Neutrophil (primary cell): ENCODE measurements at regions not wholly inside any gene's neighbourhood (a gene's known extent, or its start where the extent isn't known, plus 50 kb on each side); places are given as distances from the start of the nearest gene placed in this dataset.

Source experiments
- H3K27ac ChIP-seq: fragments of 200-600 bp; sonication (generic); 2 replicates; pipeline ENCODE4 v1.5.1; 2016; ENCODE audit warnings: mild to moderate bottlenecking, moderate library complexity
- H3K27me3 ChIP-seq: fragments of 200-600 bp; sonication (generic); 2 replicates; pipeline ENCODE4 v1.6.0; 2016; ENCODE audit warnings: mild to moderate bottlenecking
- H3K36me3 ChIP-seq: fragments of 200-600 bp; sonication (generic); 2 replicates; pipeline ENCODE4 v1.5.1; 2017
- H3K4me1 ChIP-seq, 2 experiments: fragments of 200-600 bp in 1 of 2; sonication (generic) in 1 of 2; 1 replicate in 1 of 2; 2 replicates in 1 of 2; pipeline versions ENCODE4 v1.5.1 to v1.6.1; 2013 to 2016; ENCODE audit warnings: low read depth in 1 of 2, low read length in 1 of 2, mild to moderate bottlenecking in 1 of 2, moderate library complexity in 1 of 2; ENCODE audit not compliant: control insufficient read depth in 1 of 2, insufficient read depth in 1 of 2
- H3K4me3 ChIP-seq, 2 experiments: fragments of 200-600 bp in 1 of 2; sonication (generic) in 1 of 2; 1 replicate in 1 of 2; 2 replicates in 1 of 2; pipeline ENCODE4 v1.5.1; 2013 to 2016; ENCODE audit warnings: low read depth in 1 of 2, low read length in 1 of 2, mild to moderate bottlenecking in 1 of 2, moderate library complexity in 1 of 2
- H3K9me3 ChIP-seq: fragments of 200-600 bp; sonication (generic); 2 replicates; pipeline ENCODE4 v1.5.1; 2016
- CTCF ChIP-seq: fragments of 200-600 bp; sonication (generic); IDR thresholded peaks from 2 replicates; pipeline ENCODE4 v1.5.1; 2016; ENCODE audit warnings: antibody characterized with exemption

GRCh38 chr5:125499636-125500332 lies 753.3 kb upstream of the ZNF608 start:
- Histone ChIP-seq H3K9me3 (no peaks in the 10 kb centered on the region), H3K36me3 (no peaks in the 10 kb centered on the region), H3K4me3 (no peak overlapping the region), H3K27ac (no peak overlapping the region), H3K4me1 (no peaks in the 10 kb centered on the region), H3K27me3 (no peaks in the 10 kb centered on the region)
- TF ChIP-seq CTCF = no peak

GRCh38 chr5:125501396-125501795 lies 755.0 kb upstream of the ZNF608 start:
- no peaks in the 10 kb centered on the region for H3K36me3 ChIP-seq
- no peak for TF ChIP-seq CTCF
- no peak overlapping the region for H3K4me3 ChIP-seq

GRCh38 chr5:125503946-125504345 lies 757.5 kb upstream of the ZNF608 start:
- no peak for TF ChIP-seq CTCF
- H3K27me3 ChIP-seq = no peaks in the 10 kb centered on the region
- no peak overlapping the region for H3K4me3 ChIP-seq
- no peaks in the 10 kb centered on the region for H3K36me3 ChIP-seq
- H3K27ac ChIP-seq = no peak overlapping the region
- no peaks in the 10 kb centered on the region for H3K9me3 ChIP-seq
- no peaks in the 10 kb centered on the region for H3K4me1 ChIP-seq

More at GRCh38 chr5:125501396-125501795, 755.0 kb upstream of the ZNF608 start:
- no peak overlapping the region for H3K27ac ChIP-seq
- no peaks in the 10 kb centered on the region for H3K27me3 ChIP-seq
- H3K9me3 ChIP-seq = no peaks in the 10 kb centered on the region
- H3K4me1 ChIP-seq = no peaks in the 10 kb centered on the region

- Histone ChIP-seq H3K27ac (no peak overlapping the region), H3K4me3 (no peak overlapping the region), H3K27me3 (no peaks in the 10 kb centered on the region), H3K36me3 (no peaks in the 10 kb centered on the region), H3K9me3 (no peaks in the 10 kb centered on the region), H3K4me1 (no peaks in the 10 kb centered on the region)
- TF ChIP-seq CTCF = no peak
Measured at GRCh38 chr5:125505115-125505514, 758.7 kb upstream of the ZNF608 start.

- Histone ChIP-seq H3K4me3 (no peak overlapping the region), H3K27me3 (no peaks in the 10 kb centered on the region), H3K27ac (no peak overlapping the region), H3K9me3 (no peaks in the 10 kb centered on the region), H3K4me1 (no peaks in the 10 kb centered on the region), H3K36me3 (no peaks in the 10 kb centered on the region)
- TF ChIP-seq CTCF = no peak
Measured at GRCh38 chr5:125506124-125506523, 759.7 kb upstream of the ZNF608 start.
